Natural killer cell treated with Interleukin-12 subunit alpha and Interleukin-12 subunit beta and Interleukin-15 and Interleukin-18, amount 100 ng/mL, for 72 hours (primary cell): ENCODE measurements at regions not wholly inside any gene's neighbourhood (a gene's known extent, or its start where the extent isn't known, plus 50 kb on each side); places are given as distances from the start of the nearest gene placed in this dataset.

Source experiments
- ATAC-seq, 2 donors: fragments of 150-1000 bp; cut with Tn5 transposase in 1 of 2; sonication (Bioruptor Pico), chemical (Tn5 transposase) in 1 of 2; 2 replicates each; pipeline ENCODE4 v1.10.0; 2021
- DNase-seq: peaks from one replicate; pipeline ENCODE4 v3.0.0; 2022; ENCODE audit warnings: low spot score
- H3K27ac Mint-ChIP-seq, 2 donors: 1 replicate in 1 of 2; 2 replicates in 1 of 2; pipeline ENCODE4 v1.8.0; 2022; ENCODE audit warnings: mixed read lengths in 2 of 2, mild to moderate bottlenecking in 1 of 2, moderate library complexity in 1 of 2
- H3K27me3 Mint-ChIP-seq, 2 donors: 1 replicate in 1 of 2; 2 replicates in 1 of 2; pipeline ENCODE4 v1.8.0; 2022; ENCODE audit warnings: mixed read lengths in 2 of 2
- H3K36me3 Mint-ChIP-seq: one replicate; pipeline ENCODE4 v1.8.0; 2022; ENCODE audit warnings: mixed read lengths
- H3K4me1 Mint-ChIP-seq, 2 donors: 1 replicate in 1 of 2; 2 replicates in 1 of 2; pipeline ENCODE4 v1.8.0; 2022; ENCODE audit warnings: low read depth in 2 of 2, mixed read lengths in 2 of 2, mild to moderate bottlenecking in 1 of 2
- H3K4me3 Mint-ChIP-seq: one replicate; pipeline ENCODE4 v1.8.0; 2022; ENCODE audit warnings: mixed read lengths
- H3K9me3 Mint-ChIP-seq: 2 replicates; pipeline ENCODE4 v1.8.0; 2022; ENCODE audit warnings: mixed read lengths

GRCh38 chr2:3126171-3126910 lies 251.3 kb downstream of the EIPR1 start:
- Mint-ChIP-seq H3K4me1 (no peaks in the 10 kb centered on the region), H3K4me3 (no peak overlapping the region), H3K27me3 (peaks cover 0 to 5% of the 10 kb centered on the region in 2 donors), H3K9me3 (no peaks in the 10 kb centered on the region), H3K36me3 (no peaks in the 10 kb centered on the region), H3K27ac (peak overlapping the region in 1 of 2 donors; percentile 20)
- no peak for ATAC-seq
- DNase-seq = no peak

- H3K36me3 Mint-ChIP-seq = no peaks in the 10 kb centered on the region
- peaks cover 0 to 4% of the 10 kb centered on the region in 2 donors for H3K27me3 Mint-ChIP-seq
- no peak overlapping the region for H3K27ac Mint-ChIP-seq
- peak; percentile 31 to 49 for ATAC-seq
- no peak overlapping the region for H3K4me3 Mint-ChIP-seq
- no peaks in the 10 kb centered on the region for H3K9me3 Mint-ChIP-seq
- H3K4me1 Mint-ChIP-seq = no peaks in the 10 kb centered on the region
- no peak for DNase-seq
Measured at GRCh38 chr2:3125761-3126130, 251.9 kb downstream of the EIPR1 start.

DNA sequence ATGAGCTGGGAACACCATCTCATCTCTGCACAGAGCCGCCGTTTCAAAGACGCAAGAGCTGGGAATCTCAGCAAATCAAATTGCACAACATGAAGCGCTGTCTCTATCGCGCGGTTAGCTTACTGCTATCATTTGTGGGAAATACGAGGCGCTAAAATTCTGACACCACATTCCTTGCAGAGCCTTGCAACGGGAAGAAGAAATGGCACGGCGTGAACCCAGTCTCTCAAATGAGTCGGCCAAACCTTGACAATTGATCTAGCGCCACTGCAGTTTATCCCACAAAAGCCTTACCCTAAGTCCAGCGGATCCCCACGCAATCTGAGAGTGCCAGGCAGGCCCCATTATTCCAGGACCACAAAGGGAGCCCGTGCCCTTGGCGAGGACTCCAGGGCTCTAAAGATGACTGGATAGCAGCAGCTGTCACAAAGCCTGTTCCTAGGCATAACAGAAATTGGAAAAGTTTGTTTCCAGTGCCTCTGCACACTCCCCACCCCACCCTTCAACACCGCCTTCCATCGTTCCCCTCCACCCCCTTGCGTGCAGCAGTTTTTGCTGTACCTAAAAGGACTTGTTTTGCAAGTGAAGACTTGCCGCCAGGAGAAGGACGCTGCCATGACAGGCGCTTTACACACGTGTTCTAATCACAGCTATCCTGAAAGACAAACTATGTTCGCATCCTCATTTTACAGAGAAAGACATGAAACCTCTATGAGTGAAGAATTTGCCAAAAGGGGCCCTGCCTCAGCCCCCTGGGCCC lies 252.4 kb downstream of the EIPR1 start:
- DNase-seq = no peak
- Mint-ChIP-seq H3K4me1 (no peaks in the 10 kb centered on the region), H3K27me3 (no peaks in the 10 kb centered on the region), H3K9me3 (no peaks in the 10 kb centered on the region), H3K27ac (no peak overlapping the region), H3K4me3 (no peak overlapping the region), H3K36me3 (no peaks in the 10 kb centered on the region)
- no peak for ATAC-seq

GRCh38 chr2:3122525-3122924 lies 255.1 kb downstream of the EIPR1 start:
- no peaks in the 10 kb centered on the region for H3K4me1 Mint-ChIP-seq
- DNase-seq (no peak), ATAC-seq (no peak)
- no peaks in the 10 kb centered on the region for H3K27me3 Mint-ChIP-seq
- H3K9me3 Mint-ChIP-seq = no peaks in the 10 kb centered on the region
- H3K36me3 Mint-ChIP-seq = no peaks in the 10 kb centered on the region
- H3K4me3 Mint-ChIP-seq = no peak overlapping the region
- H3K27ac Mint-ChIP-seq = no peak overlapping the region

DNA sequence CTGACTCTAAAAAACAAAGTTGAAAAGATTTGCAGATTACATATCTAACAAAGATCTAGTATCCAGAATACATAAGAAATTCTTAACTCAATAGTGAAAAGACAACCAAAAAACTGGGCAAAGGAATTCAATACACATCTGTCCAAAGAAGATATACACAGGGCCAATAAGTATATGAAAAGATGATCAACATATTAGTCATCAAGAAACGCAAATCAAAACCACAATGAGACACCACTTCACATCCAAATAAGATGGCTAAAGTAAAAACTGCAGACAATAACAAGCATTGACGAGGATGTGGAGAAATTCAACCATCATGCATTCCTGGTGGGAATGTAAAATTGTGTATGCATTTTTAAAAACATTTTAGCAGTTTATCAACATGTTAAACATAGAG lies 256.0 kb downstream of the EIPR1 start:
- peak overlapping the region in 1 of 2 donors; percentile 5 for H3K27ac Mint-ChIP-seq
- DNase-seq (no peak), ATAC-seq (no peak)
- no peaks in the 10 kb centered on the region for H3K36me3 Mint-ChIP-seq
- no peaks in the 10 kb centered on the region for H3K27me3 Mint-ChIP-seq
- H3K4me3 Mint-ChIP-seq = no peak overlapping the region
- H3K4me1 Mint-ChIP-seq = no peaks in the 10 kb centered on the region
- H3K9me3 Mint-ChIP-seq = no peaks in the 10 kb centered on the region

DNA sequence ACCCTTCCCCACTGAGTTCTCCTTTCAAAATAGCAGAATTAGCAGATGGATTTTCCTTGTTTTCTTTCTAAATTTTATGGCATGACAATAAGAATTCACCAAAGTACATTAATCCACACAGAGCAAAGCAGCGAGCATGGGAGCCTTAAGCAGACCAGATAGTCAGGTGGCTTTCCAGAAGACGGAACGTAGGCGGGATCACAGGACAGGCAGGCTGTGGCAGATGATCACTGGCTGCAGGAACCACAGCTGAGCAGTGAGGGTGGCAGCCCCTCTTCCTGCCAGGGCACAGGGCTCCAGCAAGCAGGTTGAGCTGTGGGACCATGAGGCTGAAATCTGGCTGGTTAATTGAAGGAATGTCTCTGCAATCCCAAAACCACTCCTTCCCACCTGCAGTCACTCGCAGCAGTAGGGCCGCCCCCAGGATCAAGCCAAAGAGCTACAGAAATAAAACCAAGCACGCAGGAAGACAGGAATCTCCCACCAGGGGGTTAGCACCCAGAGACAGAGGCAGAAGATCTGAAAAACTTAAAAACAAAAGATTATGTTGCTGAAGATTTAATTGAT lies 259.9 kb downstream of the EIPR1 start:
- H3K4me3 Mint-ChIP-seq = no peak overlapping the region
- H3K27ac Mint-ChIP-seq = no peak overlapping the region
- H3K4me1 Mint-ChIP-seq = no peaks in the 10 kb centered on the region
- no peaks in the 10 kb centered on the region for H3K9me3 Mint-ChIP-seq
- peaks cover 0 to 3% of the 10 kb centered on the region in 2 donors for H3K27me3 Mint-ChIP-seq
- H3K36me3 Mint-ChIP-seq = no peaks in the 10 kb centered on the region
- ATAC-seq (no peak), DNase-seq (no peak)

GRCh38 chr2:3116371-3116770 lies 261.2 kb downstream of the EIPR1 start:
- no peak overlapping the region for H3K4me3 Mint-ChIP-seq
- H3K9me3 Mint-ChIP-seq = no peaks in the 10 kb centered on the region
- ATAC-seq (no peak), DNase-seq (no peak)
- H3K27me3 Mint-ChIP-seq = peaks cover 0 to 3% of the 10 kb centered on the region in 2 donors
- peak overlapping the region in 1 of 2 donors; percentile 56 for H3K27ac Mint-ChIP-seq
- no peaks in the 10 kb centered on the region for H3K36me3 Mint-ChIP-seq
- no peaks in the 10 kb centered on the region for H3K4me1 Mint-ChIP-seq

DNA sequence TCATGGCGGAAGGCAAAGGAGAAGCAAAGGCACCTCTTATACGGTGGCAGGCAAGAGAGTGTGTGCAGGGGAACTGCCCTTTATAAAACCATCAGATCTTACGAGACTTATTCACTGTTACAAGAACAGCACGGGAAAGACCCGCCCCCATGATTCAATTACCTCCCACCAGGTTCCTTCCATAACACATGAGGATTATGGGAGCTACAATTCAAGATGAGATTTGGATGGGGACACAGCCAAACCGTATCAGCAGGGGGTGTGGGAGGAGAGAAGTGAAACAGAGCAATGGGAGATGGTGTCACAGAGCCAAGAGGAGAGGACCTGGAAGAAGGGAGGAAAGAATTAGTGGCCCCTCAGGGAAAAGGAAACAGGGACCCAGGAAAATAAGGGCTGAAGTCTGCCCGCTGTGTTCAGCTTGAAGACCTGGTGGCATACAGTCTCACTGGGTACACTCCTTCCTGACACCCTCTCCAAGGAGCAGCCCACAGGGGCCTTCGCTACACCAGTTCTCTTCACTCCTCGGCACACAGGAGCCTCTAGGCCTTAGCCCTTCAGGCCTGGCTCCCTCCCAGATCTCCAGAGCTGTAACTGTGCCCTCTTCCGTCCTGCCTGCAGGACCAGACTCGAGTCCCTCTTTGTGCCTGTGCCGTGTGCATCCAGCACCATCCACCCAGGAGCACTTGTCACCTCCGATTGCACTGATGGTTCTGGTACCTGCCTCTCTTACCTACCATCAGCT lies 262.1 kb downstream of the EIPR1 start:
- H3K4me1 Mint-ChIP-seq = peaks cover 0 to under 1% of the 10 kb centered on the region in 2 donors
- peaks cover 0 to 3% of the 10 kb centered on the region in 2 donors for H3K27me3 Mint-ChIP-seq
- ATAC-seq (peak in 1 of 2 donors; percentile 15), DNase-seq (no peak)
- no peak overlapping the region for H3K4me3 Mint-ChIP-seq
- peaks cover under 1% of the 10 kb centered on the region for H3K9me3 Mint-ChIP-seq
- no peaks in the 10 kb centered on the region for H3K36me3 Mint-ChIP-seq
- peak overlapping the region in 1 of 2 donors; percentile 56 for H3K27ac Mint-ChIP-seq

- ATAC-seq (no peak), DNase-seq (no peak)
- peaks cover 0 to 3% of the 10 kb centered on the region in 2 donors for H3K27me3 Mint-ChIP-seq
- H3K36me3 Mint-ChIP-seq = no peaks in the 10 kb centered on the region
- H3K4me1 Mint-ChIP-seq = peaks cover 0 to 3% of the 10 kb centered on the region in 2 donors
- peaks cover 6% of the 10 kb centered on the region for H3K9me3 Mint-ChIP-seq
- no peak overlapping the region for H3K27ac Mint-ChIP-seq
- H3K4me3 Mint-ChIP-seq = no peak overlapping the region
Measured at GRCh38 chr2:3114406-3115185, 263.0 kb downstream of the EIPR1 start.

DNA sequence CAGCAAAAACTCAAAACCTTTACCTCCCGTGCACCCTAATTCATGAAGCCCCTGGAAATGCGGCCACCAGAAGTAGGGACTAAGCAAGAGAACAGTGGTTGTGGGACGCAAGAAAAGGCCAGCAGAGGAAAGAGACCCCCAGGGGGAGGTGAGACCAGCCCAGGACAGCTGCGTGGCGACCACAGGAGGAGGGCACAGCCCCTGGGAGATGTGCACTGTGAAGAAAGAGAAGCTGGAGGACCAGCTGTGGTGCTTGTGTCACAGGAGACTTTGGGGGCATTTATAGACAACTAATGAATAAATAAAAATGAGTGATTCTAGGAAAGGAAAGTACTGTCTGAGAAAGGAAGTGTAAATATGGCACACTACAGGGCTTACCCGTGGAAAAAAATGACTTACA lies 263.8 kb downstream of the EIPR1 start:
- Mint-ChIP-seq H3K36me3 (no peaks in the 10 kb centered on the region), H3K4me1 (peaks cover 0 to 3% of the 10 kb centered on the region in 2 donors), H3K9me3 (peaks cover 6% of the 10 kb centered on the region), H3K4me3 (no peak overlapping the region), H3K27me3 (peaks cover 0 to 3% of the 10 kb centered on the region in 2 donors), H3K27ac (peak overlapping the region in 1 of 2 donors; percentile 17)
- no peak for ATAC-seq
- DNase-seq = no peak

- peaks cover 0 to 3% of the 10 kb centered on the region in 2 donors for H3K4me1 Mint-ChIP-seq
- no peak for ATAC-seq
- H3K9me3 Mint-ChIP-seq = peaks cover 6% of the 10 kb centered on the region
- no peaks in the 10 kb centered on the region for H3K36me3 Mint-ChIP-seq
- peaks cover 0 to 3% of the 10 kb centered on the region in 2 donors for H3K27me3 Mint-ChIP-seq
- DNase-seq = no peak
- peak overlapping the region in 1 of 2 donors; percentile 17 for H3K27ac Mint-ChIP-seq
- no peak overlapping the region for H3K4me3 Mint-ChIP-seq
Measured at GRCh38 chr2:3113122-3113521, 264.5 kb downstream of the EIPR1 start.

GRCh38 chr2:3112553-3112952 lies 265.1 kb downstream of the EIPR1 start:
- H3K27ac Mint-ChIP-seq = no peak overlapping the region
- no peaks in the 10 kb centered on the region for H3K36me3 Mint-ChIP-seq
- ATAC-seq (no peak), DNase-seq (no peak)
- H3K27me3 Mint-ChIP-seq = peaks cover 0 to 3% of the 10 kb centered on the region in 2 donors
- H3K4me1 Mint-ChIP-seq = peaks cover 0 to 3% of the 10 kb centered on the region in 2 donors
- peaks cover 6% of the 10 kb centered on the region for H3K9me3 Mint-ChIP-seq
- H3K4me3 Mint-ChIP-seq = no peak overlapping the region

GRCh38 chr2:3112131-3112530 lies 265.5 kb downstream of the EIPR1 start:
- H3K27me3 Mint-ChIP-seq = peaks cover 0 to 3% of the 10 kb centered on the region in 2 donors
- H3K4me3 Mint-ChIP-seq = no peak overlapping the region
- ATAC-seq (no peak), DNase-seq (no peak)
- H3K4me1 Mint-ChIP-seq = peaks cover 0 to 3% of the 10 kb centered on the region in 2 donors
- no peak overlapping the region for H3K27ac Mint-ChIP-seq
- H3K36me3 Mint-ChIP-seq = no peaks in the 10 kb centered on the region
- peaks cover 6% of the 10 kb centered on the region for H3K9me3 Mint-ChIP-seq
